CD4-positive, alpha-beta T cell treated with Interferon alpha-2 for 1 hour (primary cell): ENCODE measurements at regions not wholly inside any gene's neighbourhood (a gene's known extent, or its start where the extent isn't known, plus 50 kb on each side); places are given as distances from the start of the nearest gene placed in this dataset.
A peak's percentile ranks its signal among the peaks of the same experiment; 100 is the strongest.
"Not testable (repeated sequence)": the region's sequence is repeated elsewhere in the genome, so short reads cannot be mapped to it uniquely, and the experiment has no call there.

Experiments
- DNase-seq, 2 donors: peaks; one replicate each; pipeline ENCODE4 v3.0.0-alpha.2; 2020 to 2022

DNA sequence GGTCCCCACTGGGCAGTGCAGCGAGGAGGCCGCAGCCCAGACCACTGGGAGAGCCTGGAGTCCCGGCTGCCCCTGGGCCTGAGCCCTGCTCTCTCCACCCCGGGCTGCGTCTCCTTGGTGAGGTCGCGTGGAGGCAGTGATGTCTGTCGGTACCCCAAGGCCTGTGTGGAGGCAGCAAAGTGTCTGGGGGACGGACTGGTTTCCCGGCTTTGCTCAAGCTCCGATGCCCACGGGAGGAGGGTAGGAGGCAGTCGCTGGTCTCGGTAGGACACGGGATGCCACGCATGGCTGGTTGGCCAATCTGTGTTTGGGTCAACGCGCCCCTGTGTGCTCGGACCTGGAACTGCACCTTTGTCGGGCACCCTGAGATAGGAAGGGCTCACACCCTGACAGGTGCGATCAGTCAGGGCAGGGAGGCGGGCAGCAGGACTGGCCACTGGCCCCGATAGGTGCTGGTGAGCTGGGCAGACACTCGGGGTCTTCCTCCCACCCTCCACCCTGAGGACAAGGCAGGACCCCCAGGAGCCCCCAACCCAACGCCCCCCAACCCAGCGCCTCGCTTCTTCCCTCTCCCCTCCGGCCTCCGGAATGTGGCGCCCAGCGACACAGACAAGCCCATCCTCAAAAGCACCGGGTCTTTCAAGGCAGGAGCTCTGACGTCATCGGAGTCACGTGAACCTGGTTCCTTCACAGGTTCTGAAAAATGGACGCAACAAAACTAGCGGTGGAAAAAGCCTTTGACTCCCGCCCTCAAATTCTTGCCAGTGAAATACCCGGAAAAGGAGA is 288.6 kb downstream of the NDUFA10 start:
- no peak for DNase-seq

DNA sequence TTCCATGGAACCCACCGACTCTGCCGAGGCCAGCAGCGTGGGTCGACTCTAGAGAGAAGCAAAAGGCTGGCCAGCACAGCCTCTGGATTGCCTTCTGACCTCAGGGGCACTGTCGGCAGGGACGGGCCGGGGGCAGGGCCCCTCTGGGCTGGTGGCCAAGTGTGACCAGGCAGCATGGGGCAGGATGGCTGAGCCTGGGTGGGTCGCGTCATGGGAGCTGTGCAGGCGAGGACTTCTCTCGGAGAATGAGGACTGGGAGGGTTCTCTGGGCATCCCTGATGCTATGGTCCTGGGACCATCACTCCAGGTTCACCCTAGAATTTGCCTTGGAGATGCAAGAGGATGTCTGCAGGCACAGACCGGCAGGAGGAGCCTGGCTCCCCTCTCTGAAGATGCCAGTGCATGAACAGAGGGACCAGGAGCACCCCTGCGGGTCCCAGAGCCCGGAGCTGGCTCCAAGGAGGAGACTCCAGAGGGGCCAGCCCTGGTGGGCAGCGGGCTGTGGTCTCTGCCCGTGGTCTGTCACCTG is 289.2 kb downstream of the NDUFA10 start:
- DNase-seq = no peak

DNA sequence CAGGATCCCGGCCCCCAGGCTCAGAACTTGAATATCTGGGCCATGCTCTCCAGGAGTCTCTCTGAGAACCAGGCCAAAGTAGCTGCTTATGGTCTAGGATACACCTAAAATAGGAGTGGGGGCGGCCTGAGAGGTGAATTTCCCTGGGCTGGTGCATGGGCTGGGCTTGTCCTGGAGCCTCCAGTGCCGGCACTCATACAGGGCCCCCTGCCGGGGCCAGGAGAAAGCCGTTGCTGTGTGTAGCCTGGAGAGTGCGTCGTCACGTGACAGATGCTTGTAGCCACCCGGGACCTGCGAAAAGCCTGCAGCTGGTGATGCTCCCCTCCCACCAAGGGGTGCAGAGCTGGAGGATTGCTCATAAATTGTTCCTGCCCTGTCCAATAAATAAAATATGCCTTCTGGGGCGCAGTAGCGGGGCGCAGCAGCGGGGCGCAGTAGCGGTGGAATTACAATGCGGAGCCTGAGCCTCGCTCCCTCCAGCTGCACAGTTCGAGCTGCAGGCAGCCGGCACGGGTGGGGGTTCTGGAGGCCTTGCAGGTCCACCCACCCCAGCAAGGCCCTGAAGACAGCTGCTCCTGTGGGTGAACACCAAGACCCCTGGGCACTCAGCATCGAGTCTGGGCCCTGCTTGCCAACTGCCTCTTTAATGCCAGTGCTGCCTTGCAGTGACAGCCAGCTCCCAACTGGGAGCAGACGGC is 289.9 kb downstream of the NDUFA10 start:
- DNase-seq = no peak

DNA sequence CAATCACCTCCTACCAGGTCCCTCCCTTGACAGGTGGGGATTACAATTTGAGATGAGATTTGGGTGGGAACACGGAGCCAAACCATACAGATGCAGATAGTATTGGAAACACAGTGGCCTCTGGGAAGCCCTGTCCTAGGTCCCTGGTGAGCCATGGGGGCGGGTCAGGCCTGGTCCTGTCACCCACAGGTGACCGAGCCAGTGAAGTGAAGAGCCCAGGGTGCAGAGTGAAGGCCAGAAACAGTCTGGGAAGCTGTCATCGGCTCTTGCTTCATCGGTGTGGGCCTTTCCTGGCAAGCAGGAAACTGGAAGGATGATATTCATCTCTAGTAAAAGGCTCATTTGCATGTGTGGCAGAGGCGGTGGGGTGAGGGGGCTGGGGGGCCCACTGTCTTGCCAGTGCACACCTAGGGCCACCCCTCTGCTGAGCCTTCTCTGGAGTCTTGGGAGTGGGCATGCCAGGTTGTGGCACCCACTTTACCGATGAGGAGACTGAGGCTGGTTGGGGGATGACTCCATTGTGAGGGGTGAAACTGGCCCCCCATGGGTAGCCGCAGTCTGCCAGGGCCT is 290.6 kb downstream of the NDUFA10 start:
- DNase-seq = no peak

DNA sequence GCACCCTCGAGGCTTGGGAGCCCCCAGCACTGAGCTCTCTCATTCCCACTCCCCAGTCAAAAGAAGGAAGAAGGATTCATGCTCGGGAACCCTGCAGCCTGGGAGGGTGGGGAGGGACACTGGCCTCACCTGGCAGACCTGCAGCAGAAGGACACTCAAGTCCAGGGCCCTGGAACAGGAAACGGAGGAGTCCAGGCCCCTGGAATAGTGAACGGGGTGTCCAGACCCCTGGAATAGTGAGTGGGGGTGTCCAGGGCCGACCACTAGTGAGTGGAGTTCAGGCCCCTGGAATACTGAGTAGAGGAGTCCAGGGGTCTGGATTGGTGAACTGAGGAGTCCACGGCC is 292.5 kb downstream of the NDUFA10 start:
- DNase-seq = no peak

DNA sequence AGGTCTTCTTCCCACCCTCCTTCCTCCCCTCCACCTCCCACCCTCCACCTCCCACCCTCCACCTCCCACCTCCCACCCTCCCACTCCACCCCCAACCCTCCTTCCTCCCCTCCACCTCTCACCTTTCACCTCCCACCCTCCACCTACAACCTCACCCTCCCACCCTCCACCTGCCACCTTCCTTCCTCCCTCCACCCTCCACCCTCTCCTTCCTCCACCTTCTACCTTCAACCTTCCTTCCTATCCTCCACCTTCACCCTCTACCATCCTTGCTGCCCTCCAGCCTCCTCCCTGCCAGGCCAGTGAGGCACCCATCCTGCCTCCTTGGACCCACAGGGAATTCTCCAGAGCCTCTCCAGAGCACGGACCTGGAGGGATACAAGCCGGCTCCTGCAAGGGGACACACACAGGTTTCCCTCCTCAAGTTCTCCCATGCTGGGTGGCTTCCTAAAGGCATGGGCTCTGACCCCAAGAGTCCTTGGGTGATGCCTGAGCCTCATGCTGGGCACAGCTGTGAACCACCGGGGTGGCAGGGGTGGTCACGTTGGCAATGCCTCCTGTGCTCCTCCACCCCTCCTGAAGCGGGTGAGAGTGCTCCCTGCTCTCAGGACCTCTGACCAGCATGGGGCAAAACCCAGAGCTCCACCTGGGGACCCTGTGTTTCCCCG is 293.0 kb downstream of the NDUFA10 start:
- no peak for DNase-seq

DNA sequence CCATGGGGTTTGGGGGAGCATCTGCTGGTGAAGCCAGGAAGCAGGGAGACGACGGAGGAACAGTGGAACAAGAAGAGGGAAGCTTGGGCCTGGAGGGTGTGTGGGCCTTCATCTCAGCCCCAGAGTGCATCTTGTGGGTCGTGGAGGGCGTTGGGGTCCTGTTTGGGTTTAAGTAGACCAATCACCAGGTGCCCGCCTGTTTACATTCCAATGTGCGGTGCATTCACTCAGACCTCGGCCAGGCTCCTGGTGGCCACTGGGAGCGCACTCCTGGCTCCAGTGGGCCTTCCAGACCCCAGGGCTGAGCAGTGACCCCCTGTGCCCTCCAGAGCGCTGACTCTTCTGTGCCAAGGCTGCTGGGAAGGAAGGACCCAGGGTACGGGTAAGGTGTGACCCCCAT is 293.7 kb downstream of the NDUFA10 start:
- DNase-seq = no peak

DNA sequence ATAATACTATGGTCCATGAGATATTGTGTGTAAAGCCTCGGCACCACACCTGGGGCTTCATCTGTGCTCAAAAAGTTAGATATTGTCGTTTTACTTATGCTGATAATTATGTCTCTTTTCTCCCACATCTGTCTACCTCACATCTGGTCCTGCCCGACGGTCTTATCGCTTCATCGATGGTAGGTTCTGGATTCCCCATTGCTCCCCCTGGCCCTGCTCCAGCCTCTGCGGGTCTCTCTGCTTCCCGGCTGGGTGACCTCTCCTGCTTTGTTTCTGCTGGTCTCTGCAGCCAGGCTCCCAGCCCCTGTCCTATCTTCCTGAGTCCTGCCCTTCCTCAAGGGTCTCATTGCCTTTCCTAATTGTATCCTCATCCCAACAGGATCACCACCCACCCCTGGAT is 294.2 kb downstream of the NDUFA10 start:
- DNase-seq = no peak

DNA sequence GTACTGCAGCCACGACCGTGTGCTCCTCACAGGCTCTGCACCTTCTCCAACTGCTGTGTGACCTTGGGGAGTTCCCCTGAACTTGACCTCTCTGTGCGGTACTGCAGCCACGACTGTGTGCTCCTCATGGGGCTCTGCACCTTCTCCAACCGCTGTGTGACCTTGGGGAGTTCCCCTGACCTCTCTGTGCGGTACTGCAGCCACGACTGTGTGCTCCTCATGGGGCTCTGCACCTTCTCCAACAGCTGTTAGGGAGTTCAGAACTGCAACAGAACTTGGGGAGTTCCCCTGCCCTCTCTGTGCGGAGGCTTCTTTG is 294.6 kb downstream of the NDUFA10 start:
- not testable (repeated sequence) for DNase-seq

DNA sequence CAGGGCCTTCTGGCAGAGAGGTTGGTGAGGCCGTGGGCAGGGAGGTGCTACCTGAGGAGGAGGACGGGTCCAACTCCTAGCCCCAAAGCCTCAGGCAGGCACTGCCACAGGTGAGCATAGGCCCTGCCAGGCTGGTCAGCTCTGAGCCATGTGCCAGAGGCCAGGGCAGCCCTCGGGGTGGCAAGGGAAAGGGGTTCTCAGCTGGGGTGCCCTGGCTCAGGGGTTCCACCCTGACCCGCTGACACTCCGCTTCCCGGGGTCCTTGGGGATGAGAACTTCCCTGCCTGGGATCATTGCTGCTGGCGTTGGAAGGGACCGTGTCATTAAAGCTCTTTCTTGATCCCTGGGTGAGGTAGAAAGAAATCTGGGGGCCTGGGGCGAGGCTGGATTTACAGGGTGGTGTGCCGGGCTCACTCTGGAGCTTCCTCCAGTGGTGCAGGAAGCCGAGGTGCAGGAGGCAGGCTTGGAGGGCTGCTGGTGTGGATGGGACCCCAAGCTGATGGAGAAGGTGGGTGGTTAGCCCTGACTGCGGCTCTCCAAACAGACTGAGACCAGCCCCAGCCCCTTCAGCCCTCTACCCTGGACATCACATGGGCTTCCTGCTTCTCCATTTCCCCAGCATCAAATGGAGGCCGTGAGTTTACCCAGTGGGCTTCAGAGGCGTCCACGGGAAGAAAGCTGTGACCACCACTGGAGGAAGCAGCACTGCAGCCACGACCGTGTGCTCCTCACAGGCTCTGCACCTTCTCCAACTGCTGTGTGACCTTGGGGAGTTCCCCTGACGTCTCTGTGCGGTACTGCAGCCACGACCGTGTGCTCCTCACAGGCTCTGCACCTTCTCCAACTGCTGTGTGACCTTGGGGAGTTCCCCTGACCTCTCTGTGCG is 295.2 kb downstream of the NDUFA10 start:
- DNase-seq = peak in 1 of 2 donors; percentile 6

DNA sequence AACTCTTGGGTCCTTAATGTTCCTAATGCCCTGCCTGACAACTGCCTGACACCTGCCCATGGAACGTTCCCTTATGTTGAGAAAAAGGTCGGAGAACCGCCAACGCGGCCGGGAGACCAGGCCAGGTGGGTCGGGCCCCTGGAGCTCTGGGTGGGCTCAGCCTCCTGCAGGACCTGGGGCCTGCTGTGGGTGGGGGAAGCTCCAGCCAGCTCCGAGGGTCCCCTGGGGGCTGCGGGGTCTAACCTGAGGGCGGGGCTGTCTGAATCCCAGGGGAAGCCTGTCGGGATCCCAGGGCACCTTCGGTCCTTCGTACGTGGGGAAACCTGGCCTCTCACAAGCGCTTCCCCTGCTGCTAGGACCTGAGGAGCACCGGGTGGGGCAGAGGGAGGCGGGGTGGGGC is 296.0 kb downstream of the NDUFA10 start:
- no peak for DNase-seq

DNA sequence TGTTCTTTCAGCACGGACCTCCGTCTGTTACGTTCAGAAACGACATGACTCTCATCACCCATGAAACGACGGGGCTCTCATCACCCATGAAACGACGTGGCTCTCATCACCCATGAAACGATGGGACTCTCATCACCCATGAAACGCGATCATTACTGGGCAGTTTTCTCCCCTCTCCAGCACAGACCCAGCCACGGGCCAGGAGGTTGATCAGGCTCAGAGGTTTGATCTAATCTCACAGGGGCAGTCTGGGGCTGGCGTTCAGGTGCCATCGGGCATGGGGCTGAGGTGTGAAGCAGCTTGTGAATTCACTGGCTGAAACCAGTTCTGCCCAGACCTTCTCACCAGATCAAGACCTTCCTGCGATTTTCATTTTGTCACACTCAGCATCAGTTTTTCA is 296.4 kb downstream of the NDUFA10 start:
- DNase-seq = no peak

DNA sequence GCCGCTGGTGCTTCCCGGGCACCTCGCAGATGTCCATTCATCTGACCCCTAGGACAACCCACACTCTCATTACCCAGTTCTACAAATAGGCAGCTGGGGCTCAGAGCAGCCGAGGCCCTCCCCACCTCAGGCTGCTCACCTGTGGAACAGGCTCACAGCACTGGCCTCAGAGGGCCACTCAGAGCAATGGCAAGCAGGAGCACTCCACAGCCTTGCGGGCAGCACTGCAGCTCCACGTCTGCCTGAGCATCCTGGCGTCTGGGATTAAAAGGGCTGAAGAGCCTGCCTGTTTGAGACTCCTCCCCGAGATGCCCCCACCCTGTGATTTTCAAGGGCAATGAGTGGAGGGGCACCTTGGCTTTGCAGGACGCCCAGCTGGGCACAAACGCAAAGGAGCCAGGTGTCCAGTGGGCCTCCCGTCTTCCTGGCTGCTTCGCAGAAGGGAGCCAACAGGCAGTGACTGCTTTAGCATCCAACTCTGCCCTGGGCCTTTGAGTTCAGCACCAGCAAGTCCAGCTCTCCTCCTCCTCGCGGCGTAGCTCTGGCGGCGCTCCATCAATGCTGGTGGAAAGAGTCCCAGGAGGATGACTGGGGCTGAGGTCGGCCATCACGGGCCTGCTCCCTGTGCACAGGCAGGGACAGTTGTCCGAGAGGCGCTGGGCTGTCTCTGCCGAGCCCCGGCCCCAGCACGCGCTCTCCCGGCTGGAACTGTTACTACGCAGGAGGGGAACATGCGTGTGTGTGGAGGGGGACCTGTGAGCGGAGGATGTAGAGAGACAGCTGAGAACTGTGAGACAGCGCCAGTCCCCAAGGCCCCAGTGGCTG is 297.2 kb downstream of the NDUFA10 start:
- DNase-seq = no peak

DNA sequence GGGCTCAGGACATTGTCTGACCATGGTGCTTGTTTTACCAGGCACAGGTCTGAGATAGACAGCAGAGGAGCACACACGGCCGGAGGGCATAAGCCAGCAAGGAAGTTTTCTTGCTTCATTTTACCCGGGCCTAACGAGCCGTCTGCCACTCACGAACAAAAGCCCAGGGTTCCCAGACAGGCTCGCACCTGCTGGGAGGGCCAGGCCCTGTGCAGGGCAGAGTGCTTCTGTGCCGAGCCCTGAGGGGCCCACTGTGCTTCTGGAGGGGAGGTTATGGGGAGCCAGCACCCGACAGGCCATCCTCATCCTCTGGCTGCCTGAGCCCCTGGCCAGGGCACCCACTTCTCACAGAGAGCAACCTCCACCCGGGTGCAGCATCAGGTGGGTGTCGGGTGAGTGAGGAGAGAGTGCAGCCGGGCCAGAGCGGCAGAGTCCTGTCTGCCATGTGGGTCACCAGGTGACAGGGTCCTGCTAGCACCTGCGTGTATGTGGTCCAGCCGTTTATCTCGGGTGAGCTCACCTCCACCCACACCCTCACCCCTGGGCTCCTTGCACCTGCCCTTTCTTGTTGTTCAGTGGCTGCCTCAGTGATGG is 297.9 kb downstream of the NDUFA10 start:
- DNase-seq = no peak

DNA sequence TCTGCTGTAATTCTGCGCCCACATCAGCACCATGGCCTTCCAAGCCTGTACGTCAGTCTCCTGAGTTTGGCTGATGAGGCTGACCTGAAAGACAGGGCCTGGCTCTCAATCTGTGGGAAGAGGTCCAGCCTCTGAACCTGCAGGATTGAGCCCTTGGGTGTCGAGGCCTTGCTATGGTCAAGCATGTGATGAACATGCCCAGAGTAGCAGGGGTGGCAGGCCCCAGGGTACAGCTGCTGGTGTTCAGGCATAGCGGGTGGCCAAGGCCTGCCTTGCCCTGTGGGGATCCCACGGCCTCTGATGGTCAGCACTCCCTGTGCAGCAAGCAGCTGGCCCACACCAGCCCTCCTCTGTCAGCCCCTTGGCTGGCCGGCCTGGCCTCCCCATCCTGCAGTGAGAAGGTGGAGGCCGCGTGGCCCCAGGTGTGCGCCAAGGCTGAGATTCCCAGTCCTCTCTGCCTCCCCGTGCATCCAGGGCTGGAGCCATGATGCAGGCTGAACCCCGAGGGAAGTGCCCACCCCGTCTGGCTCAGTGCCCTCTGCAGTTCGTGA is 298.4 kb downstream of the NDUFA10 start:
- no peak for DNase-seq

DNA sequence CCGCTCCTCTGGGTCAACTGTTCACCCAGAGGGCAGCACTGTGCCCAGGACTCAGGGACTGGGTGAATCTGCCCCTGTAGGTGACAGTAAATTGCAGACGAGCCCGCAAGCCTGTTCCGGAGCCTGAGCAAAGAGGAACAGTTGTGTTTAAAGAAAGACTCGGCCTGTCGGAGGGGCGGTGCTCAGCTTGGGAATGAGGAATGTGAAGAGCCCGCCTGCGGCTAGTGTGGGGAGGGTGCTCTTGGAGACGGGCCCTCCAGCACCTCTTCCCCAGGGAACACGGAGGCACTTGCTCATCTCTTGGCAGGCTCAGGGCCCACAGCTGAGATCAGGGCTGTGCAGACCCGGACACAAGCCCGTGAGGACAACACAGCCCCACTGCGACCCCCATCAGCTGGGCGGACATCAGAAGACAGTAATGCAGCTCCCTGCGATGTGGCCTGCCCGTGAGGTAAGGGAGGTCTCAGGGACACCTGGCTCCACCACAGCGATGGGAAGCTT is 299.0 kb downstream of the NDUFA10 start:
- no peak for DNase-seq

DNA sequence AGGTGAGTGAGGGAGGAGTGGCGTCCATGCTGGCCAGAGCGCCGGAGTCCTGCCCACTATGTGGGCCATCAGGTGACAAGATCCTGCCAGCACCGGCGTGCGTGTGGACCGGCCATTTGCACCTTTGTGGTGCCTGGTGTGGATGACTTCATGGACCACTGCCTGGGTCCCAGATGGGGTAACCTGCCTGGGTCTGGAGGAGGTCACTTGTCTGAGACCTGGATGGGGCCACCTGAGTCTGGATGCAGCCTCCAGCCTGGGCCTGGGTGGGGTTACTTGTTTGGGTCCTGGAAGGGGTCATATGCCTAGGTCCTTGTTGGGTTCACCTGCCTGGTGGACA is 299.6 kb downstream of the NDUFA10 start:
- no peak for DNase-seq

DNA sequence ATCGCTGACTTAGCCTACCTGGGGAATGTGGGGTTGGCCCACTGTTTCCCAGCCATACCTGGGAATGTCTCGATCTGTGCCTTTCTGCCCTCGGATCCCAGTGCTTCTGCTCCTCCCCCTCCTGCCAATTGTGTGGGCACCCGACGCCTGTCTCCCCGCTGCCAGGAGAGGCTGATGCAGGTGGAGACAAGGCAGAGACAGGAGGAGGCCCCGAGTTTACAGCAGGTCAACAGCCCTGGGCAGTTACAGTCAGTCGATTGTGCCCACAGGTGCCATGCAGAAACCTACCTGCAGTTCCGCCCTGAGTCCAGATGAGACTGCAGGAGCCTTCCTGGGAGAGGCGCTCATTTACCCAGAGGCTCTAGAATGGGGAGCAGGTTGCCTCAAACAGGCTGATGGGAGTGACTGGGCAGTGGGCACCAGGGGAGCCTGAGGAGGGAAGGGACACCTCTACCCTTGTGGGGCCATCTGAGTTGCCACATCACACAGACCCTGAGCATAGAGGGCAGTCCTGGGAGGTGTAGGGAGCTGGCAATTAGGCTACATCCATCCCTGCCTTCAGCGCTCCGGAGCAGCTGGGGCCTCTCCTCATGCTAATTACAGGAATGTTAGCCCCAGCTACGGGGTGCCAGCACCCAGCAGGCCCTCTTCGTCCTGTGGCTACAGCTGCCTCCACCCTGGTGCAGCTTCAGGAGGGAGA is 300.1 kb downstream of the NDUFA10 start:
- no peak for DNase-seq

DNA sequence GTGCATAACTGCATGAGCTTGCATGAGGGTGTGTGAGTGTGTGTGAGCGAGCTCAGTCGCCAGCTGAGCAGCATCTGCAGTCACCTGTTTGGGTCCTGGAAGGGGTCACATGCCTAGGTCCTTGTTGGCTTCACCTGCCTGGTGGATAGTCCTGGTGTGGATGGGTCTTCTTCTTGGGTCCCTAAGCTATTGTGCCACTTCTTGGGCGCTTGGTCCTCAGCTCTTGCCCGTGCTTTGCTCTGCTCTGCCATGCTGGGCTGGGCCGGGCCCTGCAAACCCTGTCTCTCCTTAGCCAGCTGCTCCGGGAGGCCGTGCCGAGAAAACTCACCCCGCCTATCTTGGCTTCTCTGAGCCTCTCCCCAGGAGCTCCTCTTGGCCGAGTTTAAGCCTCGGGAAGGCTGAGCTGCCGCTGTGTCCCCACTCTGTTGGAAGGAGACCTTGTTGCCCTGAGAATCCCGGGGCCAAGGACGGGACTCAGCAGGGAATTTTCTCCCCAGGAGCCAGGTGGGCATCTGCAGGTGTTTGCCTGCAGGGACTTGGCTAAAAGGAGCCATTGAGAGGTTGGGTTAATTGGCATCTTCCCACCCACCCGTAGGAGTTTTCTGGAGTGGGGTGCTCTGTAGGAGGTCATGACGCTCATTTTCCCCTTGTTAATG is 300.8 kb downstream of the NDUFA10 start:
- DNase-seq = no peak
